Uterus (tissue), 3 donors: ENCODE measurements at regions not wholly inside any gene's neighbourhood (a gene's known extent, or its start where the extent isn't known, plus 50 kb on each side); places are given as distances from the start of the nearest gene placed in this dataset.

ENCODE experiments used
- DNase-seq, 2 donors: peaks; one replicate each; pipeline ENCODE4 v3.0.0-alpha.2; 2019 to 2020
- H3K27ac ChIP-seq, 2 donors: fragments of 200-600 bp; sonication (generic); 1 replicate in 1 of 2; 2 replicates in 1 of 2; pipeline ENCODE4 v1.5.1; 2016 to 2018
- H3K27me3 ChIP-seq, 2 donors: fragments of 200-600 bp; sonication (generic); one replicate each; pipeline ENCODE4 v1.5.1; 2018 to 2019; ENCODE audit warnings: control low read depth in 1 of 2
- H3K36me3 ChIP-seq, 2 donors: fragments of 200-600 bp; sonication (generic); one replicate each; pipeline ENCODE4 v1.5.1; 2019; ENCODE audit warnings: control low read depth in 1 of 2
- H3K4me1 ChIP-seq, 2 donors: fragments of 200-600 bp; sonication (generic); one replicate each; pipeline ENCODE4 v1.5.1; 2018 to 2019; ENCODE audit warnings: control low read depth in 1 of 2
- H3K4me3 ChIP-seq, 2 donors: fragments of 200-600 bp; sonication (generic); 1 replicate in 1 of 2; 2 replicates in 1 of 2; pipeline ENCODE4 v1.5.1; 2018 to 2019; ENCODE audit warnings: mild to moderate bottlenecking in 1 of 2
- H3K9me3 ChIP-seq, 2 donors: fragments of 200-600 bp; sonication (generic); one replicate each; pipeline ENCODE4 v1.5.1; 2019; ENCODE audit warnings: control low read depth in 1 of 2
- CTCF ChIP-seq, 4 experiments: fragments of 200-600 bp in 2 of 4; fragments of 450-650 bp in 2 of 4; sonication (generic) in 2 of 4; IDR thresholded peaks; one replicate each; pipeline ENCODE4 v1.5.1; 2016 to 2019; ENCODE audit warnings: antibody characterized with exemption in 4 of 4, mild to moderate bottlenecking in 2 of 4, moderate library complexity in 1 of 4
- POLR2A ChIP-seq, 2 donors: fragments of 450-650 bp; IDR thresholded peaks; one replicate each; pipeline ENCODE4 v1.6.1; 2016; ENCODE audit warnings: antibody characterized with exemption in 2 of 2, mild to moderate bottlenecking in 1 of 2, moderate library complexity in 1 of 2
- intact Hi-C: fragments of 100-400 bp; cut with DNase I; formaldehyde crosslinking; loops from one replicate; pipeline ENCODE4 v1.15.1; 2023; ENCODE audit warnings: low total_unique reads
- donor health status: DM: yes; HTN: yes; CAD: no.

GRCh38 chr4:84167564-84167963, 331.5 kb downstream of the NKX6-1 start:
- no peak overlapping the region for H3K4me3 ChIP-seq
- no peaks in the 10 kb centered on the region for H3K36me3 ChIP-seq
- no peaks in the 10 kb centered on the region for H3K9me3 ChIP-seq
- no peaks in the 10 kb centered on the region for H3K27me3 ChIP-seq
- no peak for TF ChIP-seq CTCF (IDR thresholded peaks at IDR 0.05)
- no peak for DNase-seq
- intact Hi-C loops, result no loop called here
- no peaks in the 10 kb centered on the region for H3K4me1 ChIP-seq
- H3K27ac ChIP-seq, result no peak overlapping the region

- Histone ChIP-seq H3K27me3 (no peaks in the 10 kb centered on the region), H3K4me1 (no peaks in the 10 kb centered on the region), H3K4me3 (no peak overlapping the region), H3K27ac (no peak overlapping the region), H3K9me3 (no peaks in the 10 kb centered on the region), H3K36me3 (no peaks in the 10 kb centered on the region)
- TF ChIP-seq CTCF (IDR thresholded peaks at IDR 0.05) (no peak), POLR2A (IDR thresholded peaks at IDR 0.05) (no peak)
- intact Hi-C loops, result no loop called here
- no peak for DNase-seq
Observed at GRCh38 chr4:84167093-84167492, 332.0 kb downstream of the NKX6-1 start.

- no peaks in the 10 kb centered on the region for H3K4me1 ChIP-seq
- intact Hi-C loops, result no loop called here
- H3K36me3 ChIP-seq, result no peaks in the 10 kb centered on the region
- H3K27me3 ChIP-seq, result no peaks in the 10 kb centered on the region
- TF ChIP-seq CTCF (IDR thresholded peaks at IDR 0.05), result no peak
- TF ChIP-seq POLR2A (IDR thresholded peaks at IDR 0.05), result no peak
- no peak overlapping the region for H3K4me3 ChIP-seq
- H3K27ac ChIP-seq, result no peak overlapping the region
- no peaks in the 10 kb centered on the region for H3K9me3 ChIP-seq
- DNase-seq, result no peak
Observed at GRCh38 chr4:84166486-84166885, 332.6 kb downstream of the NKX6-1 start.

- DNase-seq, result no peak
- no peak overlapping the region for H3K4me3 ChIP-seq
- H3K27ac ChIP-seq, result no peak overlapping the region
- intact Hi-C loops, result no loop called here
- H3K9me3 ChIP-seq, result no peaks in the 10 kb centered on the region
- H3K27me3 ChIP-seq, result peaks cover 0 to 3% of the 10 kb centered on the region in 2 donors
- TF ChIP-seq POLR2A (IDR thresholded peaks at IDR 0.05) (no peak), CTCF (IDR thresholded peaks at IDR 0.05) (no peak)
- H3K4me1 ChIP-seq, result no peaks in the 10 kb centered on the region
- H3K36me3 ChIP-seq, result no peaks in the 10 kb centered on the region
Observed at GRCh38 chr4:84164201-84164600, 334.9 kb downstream of the NKX6-1 start.

- H3K4me3 ChIP-seq, result no peak overlapping the region
- no peak for DNase-seq
Observed at GRCh38 chr4:84159762-84160161, 339.3 kb downstream of the NKX6-1 start.

More at GRCh38 chr4:84159762-84160161, 339.3 kb downstream of the NKX6-1 start:
- H3K36me3 ChIP-seq, result no peaks in the 10 kb centered on the region
- intact Hi-C loops, result no loop called here
- H3K4me1 ChIP-seq, result no peaks in the 10 kb centered on the region
- no peak overlapping the region for H3K27ac ChIP-seq
- H3K9me3 ChIP-seq, result no peaks in the 10 kb centered on the region
- TF ChIP-seq POLR2A (IDR thresholded peaks at IDR 0.05), result no peak
- no peak for TF ChIP-seq CTCF (IDR thresholded peaks at IDR 0.05)
- H3K27me3 ChIP-seq, result peaks cover 0 to 3% of the 10 kb centered on the region in 2 donors
